GM21528 (cell line): ENCODE measurements at regions not wholly inside any gene's neighbourhood (a gene's known extent, or its start where the extent isn't known, plus 50 kb on each side); places are given as distances from the start of the nearest gene placed in this dataset.

Experiments used
- ATAC-seq: cut with Tn5 transposase; IDR thresholded peaks from one replicate; pipeline ENCODE4 v1.9.1; 2021; ENCODE audit warnings: mild to moderate bottlenecking, moderate library complexity; ENCODE audit not compliant: unreplicated experiment, low FRiP score

DNA sequence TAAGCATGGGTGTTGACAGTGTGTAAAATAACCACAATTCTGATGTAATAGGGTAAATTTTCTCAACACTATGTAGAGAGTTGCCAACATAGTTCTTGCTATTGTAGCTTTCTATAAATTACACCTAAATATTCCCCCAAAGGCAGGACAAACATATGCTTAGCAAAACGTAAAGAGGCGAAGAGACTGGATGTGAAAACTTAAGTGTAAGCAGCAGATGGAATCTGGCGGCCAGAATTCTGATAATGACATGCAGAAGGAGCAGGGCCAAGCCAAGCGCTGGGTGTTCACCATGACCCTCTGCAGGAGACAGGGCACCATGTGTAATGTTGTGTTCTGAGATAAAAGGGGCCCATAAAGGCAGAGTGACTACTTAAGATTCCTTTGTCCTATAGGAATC, 105.2 kb upstream of the ZNF521 start:
- no peak for ATAC-seq

DNA sequence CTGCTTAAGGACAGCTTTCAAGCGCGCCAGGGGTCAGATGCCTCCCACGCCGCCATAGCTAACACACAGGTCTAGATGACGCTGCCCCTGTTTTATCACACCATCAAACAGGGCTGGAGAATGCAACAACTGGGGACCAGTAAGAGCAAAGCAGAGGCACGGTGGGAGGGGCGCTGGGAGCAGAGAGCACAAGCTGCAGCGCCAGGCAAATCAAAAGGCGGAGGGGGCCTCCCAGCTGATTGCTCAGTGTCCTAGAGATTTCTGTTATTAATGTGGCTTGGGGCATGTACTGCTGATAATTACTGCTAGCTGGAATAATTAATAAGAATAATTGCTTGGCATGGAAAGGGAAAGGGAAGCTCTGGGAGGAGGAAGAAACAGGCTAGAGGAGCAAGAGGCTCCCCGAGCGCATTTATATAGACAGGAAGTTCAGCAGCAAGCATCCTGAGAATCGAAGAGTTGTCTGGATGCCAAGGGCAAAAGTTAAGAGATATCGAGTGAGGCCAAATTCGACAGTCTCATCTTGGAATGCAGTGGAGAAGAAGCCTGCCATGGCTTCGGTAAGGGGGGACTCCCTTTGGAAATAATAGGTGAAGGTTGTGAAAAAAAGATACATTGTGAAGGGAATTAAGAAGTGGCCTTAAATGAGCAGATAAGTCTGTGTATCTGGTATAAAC, 104.5 kb upstream of the ZNF521 start:
- ATAC-seq: no peak

DNA sequence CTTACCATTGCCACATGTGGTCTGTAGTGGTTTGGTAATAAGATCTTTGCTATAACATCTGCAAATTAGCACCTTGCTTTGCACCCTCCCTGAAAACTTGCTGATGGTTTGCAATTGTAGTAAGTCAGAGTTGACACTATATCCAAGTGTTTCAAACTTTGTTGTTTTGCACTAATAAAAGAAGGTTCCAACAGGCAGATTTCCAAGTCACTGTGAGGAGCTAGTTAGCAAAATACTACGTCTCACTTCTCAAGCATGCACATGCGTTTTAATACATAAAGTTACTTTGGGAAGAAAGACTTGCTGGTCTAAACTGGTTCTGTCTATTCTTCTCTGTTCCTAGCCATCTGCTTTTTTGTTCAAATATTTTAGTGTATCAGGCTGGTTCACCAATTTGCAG, 103.7 kb upstream of the ZNF521 start:
- ATAC-seq: no peak

DNA sequence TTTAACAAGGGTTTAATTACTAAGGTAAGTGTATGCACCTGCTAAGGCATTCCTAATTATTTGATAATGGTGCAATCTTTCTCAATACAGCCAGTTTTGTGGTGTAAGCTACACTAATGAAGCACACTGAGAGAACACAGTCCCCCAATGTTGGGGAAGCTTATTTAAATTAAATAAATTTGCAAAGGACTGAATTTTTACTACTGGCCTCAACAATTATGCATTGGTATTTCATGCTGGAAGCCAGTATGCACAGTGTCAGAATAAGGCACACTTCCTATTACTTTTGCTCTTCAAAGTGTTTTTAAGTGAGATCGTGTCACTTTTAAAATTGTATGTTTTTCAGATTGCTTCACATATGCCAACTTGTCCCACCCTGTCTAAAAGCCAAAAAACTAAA, 103.2 kb upstream of the ZNF521 start:
- no peak for ATAC-seq

DNA sequence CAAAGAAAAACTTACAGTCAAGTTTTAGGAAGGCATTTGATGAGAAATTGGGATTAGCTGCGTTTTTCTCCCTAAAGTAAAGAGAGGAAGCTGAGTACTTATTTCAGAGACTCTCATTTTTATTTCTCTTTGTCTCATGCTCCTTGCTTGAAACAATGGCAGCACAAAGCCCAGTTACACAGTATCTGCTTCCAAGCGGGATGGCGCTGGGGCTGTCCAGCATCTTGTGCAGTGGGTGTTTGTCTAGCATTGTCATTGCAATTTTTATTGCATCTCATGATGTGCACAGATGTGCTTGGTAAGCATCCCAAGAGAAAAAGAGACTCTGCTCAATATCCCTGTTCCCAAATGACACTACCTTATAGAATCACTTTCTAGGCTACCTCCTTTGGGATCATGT, 102.8 kb upstream of the ZNF521 start:
- ATAC-seq: no peak

DNA sequence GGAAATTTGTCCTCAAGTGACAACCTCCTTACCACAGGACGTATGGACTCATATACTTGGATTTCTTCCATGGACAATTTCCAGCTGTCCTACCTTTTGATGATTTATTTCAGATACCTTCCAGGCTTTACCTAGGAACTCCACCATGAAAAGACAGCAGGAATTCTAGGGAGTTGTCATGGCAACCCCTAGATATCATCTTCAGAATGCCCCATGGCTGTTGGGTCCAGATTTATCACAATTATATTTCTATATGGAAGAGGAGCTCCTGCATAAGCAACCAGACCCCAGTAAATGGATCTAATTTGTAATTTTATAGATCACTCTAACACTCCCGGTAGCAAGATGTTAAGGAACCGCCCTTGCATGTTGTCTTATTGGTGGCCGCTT, 102.3 kb upstream of the ZNF521 start:
- ATAC-seq: no peak

DNA sequence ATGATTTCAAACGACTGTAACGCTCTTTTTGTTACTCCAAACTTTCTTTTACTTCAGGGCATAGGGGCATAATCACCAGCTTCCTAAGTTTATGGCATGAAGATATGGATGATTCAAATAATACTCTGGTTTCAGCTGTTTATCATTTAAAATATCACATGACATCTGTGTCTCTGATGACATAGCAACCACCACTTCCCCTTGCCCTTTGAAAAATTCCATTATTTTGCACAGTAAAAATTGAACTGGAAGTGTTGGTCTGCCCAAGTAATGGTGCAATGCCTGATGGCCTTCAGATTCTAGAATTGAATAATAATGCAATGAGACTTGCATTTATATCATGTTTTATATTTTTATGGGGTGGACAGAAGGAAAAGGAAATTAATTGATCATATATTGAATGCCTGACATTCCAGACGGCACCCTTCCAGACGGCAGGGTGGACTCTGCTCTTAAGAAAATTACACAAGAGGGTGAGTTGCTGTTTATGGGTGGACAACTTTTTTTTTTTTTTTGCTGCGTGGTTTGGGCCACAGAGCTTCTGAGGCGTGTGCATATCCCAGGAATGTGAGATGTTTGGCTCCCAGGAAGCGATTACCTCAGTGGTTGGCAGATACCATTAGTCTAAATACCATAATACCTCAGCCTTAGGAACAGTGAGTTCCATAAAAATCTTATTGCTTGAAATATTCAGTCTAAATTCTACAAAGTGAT, 101.7 kb upstream of the ZNF521 start:
- ATAC-seq: no peak

DNA sequence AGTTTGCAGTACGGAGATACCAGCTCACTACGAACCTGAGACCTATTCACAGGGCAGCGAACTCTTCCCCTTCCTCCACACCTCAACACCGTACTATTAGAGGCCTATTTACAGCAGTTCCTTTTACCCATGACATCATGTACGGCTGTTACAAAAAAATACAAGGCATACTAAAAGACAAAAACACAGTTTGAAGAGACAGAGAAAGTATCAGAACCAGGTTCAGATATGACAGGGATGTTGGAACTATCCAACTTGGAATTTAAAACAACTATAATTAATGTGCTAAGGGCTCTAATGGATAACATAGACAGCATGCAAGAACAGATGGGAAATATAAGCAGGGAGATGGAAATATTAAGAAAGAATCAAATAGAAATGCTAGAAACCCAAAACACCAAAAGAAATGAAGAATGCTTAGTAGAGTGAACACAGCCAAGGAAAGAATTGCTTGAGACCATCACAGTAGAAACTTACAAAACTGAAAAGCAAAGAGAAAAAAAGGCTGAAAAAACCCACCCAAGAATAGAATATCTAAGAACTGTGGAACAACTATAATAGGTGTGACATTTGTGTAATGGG, 99.2 kb upstream of the ZNF521 start:
- ATAC-seq: no peak

DNA sequence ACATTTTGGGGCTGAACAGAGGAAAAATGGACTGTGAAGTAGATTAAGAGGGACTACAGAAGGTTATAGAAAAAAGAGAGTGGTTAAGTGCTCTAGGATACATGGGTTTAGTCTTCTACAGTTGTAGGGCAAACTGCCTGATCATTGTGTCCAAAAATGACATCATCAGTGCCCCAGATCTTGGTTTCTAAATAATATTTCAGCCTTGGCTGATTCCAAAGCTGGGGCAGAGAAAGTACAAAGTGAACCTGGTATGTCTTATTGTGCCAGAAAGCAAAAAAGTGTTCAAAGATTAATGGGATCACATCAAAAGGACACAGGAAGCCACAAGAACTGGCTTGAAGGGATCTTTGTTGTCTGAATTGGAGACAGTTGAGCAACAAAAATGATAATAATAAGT, 97.1 kb upstream of the ZNF521 start:
- ATAC-seq: no peak

DNA sequence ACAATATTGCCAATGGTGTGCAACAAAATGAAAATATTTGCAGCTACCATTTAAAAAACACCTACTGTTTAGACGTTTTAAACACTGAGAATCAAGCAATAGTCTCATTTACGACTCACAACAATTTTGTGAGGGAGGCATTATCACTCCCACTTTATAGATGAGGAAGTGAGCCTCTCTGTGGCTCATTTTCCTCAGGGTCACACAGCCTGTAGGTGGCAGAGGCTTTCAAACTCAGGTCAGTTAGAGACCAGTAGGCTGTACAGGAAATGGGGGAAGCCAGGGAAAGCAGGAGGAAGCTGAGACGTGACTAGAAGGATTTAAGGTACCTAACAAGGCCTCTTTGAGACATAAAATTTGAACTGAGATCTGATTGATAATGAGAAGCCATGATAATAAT, 95.0 kb upstream of the ZNF521 start:
- no peak for ATAC-seq

DNA sequence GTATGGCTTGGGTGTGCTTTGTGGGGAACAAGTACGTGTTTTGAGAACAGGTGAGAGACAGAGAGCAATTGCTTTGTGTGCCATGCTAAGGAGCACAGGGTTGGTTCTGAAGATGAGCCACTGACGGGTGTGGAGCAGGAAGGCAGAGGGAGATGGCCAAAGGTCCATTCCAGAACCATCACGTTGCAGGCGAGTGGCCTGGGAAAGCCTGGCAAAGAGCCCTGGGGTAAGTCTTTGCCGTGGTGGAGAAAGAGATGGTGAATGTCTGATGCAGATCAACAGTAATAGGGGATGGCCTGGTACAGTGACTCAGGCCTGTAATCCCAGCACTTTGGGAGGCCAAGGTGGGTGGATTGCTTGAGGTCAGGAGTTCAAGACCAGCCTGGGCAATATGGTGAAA, 93.5 kb upstream of the ZNF521 start:
- ATAC-seq: no peak

DNA sequence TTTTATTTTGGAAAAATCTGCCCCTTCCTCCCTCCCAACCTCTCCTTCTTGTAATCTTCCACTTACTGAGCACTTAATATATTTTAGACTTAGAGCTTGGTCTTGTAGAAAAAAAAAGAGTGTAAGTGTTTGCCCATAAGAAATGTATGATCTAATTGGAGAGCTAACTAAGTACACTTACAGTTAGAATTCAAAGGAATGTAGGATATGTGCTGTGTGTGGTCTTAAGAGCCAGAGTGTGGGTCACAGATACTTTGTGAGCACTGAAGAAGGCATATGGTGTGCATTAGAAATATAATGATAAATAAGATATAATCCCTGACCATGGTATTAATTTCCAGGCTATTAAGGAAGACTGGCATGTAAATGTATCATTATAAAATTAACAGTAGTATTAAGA, 91.8 kb upstream of the ZNF521 start:
- no peak for ATAC-seq

DNA sequence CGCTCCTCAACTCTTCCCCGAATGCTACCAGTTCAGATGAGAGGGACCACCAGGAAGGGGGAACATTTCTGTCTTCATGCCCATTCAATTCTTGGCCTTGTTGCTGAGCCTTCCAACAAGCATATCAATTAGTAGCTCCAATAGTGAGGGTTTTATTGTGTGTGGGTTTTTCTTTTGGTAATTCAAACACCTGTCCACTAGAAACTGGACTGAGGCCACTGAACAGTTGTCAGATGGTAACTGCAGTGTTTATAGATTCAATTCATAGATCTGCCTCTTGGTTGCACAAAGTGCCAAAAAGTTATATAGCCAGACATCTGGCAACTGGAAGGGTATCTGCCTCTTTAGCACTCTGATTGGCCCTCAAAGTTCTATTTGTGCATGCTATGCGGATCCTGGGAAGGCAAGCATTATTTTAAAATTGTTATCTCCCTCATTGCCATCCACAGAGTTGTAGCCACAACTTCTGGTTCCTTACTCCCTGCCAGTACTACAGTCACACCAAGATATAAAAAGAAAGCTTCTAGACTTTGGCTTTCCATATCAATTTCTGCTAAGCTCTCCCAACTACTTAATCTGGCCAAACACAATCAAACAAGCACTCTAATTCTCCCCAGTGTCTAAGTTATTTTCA, 83.3 kb upstream of the ZNF521 start:
- no peak for ATAC-seq

DNA sequence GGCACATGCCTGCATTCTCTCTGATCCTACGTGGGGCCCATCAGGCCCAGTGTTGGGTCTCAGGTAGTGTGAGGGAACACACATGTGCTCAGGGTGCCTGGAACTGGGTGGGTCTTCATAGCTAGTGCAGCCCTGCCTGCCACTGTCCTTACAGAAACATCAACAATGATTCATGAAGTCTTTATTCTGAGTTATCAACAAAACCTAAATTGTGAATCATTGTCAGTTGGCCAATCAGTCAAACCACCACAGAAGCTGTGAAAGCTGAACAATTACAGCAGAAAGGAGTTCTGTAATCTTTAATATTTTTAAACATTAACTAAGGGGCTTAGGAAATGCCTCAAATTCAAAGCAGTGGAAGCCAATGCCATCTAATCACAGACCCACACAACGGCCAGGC, 82.8 kb upstream of the ZNF521 start:
- no peak for ATAC-seq

DNA sequence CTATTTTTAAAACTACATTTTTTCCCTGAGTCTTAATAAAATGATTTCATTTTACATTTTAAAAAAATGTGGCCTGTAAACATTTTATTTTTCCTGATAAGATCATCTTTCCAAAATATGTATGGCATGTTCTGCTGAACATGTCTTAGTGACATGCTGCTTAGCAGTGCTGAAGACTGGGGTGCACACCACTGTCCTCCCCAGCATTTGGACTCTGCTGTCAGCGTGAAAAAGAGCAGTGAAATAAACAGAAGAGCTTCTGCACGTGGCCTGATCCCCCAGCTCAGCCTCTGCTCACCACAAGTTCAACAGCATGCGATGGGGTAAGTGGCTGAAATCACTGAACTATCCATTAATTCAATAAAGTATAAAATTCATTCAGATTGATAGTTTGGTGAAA, 81.6 kb upstream of the ZNF521 start:
- ATAC-seq: no peak

DNA sequence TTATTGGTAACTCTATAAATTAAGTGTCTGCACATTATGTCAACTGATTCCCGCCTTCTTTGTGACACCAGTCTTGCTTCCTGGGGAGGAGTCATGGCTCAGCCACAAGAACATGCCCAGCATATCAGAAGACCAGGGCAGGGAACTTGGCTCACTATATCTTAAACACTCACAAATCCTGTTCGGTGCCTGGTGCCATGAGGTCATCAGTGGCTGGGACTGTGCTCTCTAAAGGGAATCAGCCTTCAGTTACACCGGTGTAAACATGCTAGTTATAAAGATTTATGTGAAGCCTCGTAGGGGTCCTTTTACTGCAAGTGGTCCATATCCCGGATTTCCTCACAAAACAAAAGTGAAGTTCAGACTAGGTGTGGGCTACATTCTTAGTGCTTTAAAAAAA, 73.1 kb upstream of the ZNF521 start:
- no peak for ATAC-seq

DNA sequence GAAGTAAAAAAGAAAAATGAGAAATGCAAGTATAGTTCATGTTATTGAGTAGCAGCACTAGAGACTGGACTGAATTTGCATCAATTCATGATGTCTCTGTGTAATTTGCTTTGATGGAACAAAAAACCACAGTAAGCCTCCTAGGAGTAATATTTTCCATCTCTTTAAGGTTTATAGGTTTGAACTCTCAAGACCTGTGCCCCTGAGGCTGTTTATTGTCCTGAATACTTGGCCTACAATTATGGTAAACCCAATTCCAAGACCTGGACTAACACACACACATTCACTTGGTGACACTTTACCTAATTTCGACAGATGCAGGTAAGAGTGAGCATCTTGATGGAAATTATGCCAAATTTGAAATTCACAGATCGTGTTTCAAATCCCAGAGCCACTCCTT, 71.8 kb upstream of the ZNF521 start:
- ATAC-seq: no peak

DNA sequence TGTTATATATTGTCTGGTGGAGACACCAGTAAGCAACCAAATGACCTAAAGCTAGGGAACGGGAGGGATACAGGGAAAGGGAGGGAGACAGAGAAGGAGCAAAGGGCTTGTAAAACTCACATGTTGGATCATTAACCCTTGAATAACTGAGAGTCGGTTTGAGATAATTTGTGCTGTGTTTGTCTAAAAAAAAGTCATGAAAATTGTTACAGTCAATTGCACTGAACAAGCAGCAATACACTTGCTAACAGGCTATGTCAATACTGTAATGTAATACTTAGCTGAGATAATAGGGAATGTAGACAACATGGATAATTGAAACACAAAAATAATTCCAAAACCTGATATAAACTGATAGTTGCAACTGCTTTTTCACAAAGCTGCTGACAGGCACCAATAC, 71.3 kb upstream of the ZNF521 start:
- no peak for ATAC-seq

DNA sequence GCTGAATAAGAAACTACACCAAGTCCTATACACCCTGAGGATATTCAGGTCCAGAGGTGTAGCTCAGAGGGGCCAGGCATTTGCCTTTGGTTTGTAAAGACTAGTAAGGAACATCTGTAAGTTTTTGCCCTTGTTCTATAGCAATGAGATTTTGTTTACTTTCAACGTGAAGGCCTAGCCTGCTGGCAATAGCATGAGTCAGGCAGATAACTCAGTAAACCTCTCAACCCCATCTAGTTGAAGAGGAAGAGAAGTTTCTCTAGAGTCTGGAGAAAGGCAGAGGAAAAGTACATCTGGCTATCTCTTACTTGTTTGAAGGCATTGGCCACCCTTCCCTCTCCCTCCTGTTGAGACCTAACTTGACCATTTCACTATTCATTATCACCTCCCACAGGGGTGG, 70.3 kb upstream of the ZNF521 start:
- no peak for ATAC-seq

DNA sequence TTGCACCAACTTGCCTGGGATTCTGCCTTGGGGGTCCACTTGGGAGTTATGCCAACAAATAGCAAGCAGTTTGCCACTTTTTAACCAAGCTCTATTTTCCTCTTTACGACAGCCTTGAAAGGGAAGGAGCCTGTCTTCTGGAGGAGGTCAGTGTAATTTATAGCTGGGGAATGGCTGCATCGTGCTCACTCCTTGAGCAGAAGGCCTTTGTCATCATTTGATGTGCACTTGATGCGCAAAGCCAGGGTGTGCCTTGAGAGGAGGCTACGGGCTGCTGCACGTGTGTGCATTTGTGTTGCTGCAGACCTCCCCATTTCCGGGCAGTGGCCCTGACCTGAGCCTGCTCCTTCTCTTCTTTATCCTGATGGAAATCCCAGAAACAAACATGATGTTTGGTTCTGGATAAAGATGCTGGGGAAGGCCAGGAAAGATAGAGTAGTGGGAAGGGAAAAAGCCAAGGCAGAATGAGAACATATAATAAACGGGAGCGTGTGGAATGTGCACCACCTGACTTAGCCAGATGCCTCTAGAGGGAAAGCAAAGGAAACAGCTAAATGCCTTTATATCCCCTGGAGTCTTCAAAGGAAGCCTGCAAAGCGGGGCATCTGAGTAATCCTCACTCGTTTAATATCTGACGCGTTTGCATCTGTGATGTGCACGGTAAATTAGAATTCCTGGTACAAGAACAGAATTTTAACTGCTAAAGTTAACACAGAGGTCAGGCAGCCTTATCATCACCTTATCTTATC, 68.3 kb upstream of the ZNF521 start:
- ATAC-seq: no peak

DNA sequence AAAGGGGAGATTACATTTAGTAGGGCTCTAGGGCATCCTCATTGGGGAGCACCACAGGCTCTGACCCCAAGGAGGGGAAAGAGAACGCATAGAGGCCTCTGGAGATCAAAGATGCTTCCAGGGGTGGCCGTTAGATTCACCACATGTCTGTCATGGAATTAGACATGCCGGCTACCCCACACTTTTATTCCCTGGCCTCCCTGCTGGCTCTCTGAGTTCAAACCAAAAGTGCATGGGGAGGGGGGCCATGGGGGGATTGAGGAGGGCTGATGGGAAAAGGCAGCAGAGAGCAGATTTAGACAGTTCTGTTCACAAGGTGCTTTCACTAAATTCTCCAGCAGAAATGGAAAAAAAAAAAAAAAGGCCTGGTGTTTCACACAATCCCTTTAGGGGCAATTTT, 64.4 kb upstream of the ZNF521 start:
- no peak for ATAC-seq
